ENCODE measurements at regions not wholly inside any gene's neighbourhood (a gene's known extent, or its start where the extent isn't known, plus 50 kb on each side); places are given as distances from the start of the nearest gene placed in this dataset.

GRCh38 chrX:46209768-46210167 is 335.5 kb downstream of the ZNF674 start:
- TF ChIP-seq AHR (CRISPR knock-in tag; IDR thresholded peaks at IDR 0.05) (no peak), ZNF354B (CRISPR knock-in tag; IDR thresholded peaks at IDR 0.05) (no peak), SP1 (IDR thresholded peaks at IDR 0.05) (no peak), SP1 (CRISPR knock-in tag; IDR thresholded peaks at IDR 0.05) (no peak)
- intact Hi-C loops (cut with micrococcal nuclease; ENCODE audit: unreplicated experiment) (no loop called here), in situ Hi-C loops (cut with HindIII; ENCODE audit: extremely low pct_ligation_motif_present, low pct_unique_long_range_greater_than_20kb) (no loop called here)
- Histone ChIP-seq H3K4me3 (replicated peaks in 1 of 3; ENCODE audit: insufficient read depth in 1 of 3, low read depth in 2 of 3, low read length in 3 of 3) (no peak overlapping the region), H3K4me1 (ENCODE audit: insufficient read depth, low read length) (no peaks in the 10 kb centered on the region), H4K20me1 (ENCODE audit: insufficient read depth, low read length) (no peaks in the 10 kb centered on the region), H3K27me3 (ENCODE audit: control insufficient read depth in 1 of 2, insufficient read depth in 2 of 2, low read length in 2 of 2) (no peaks in the 10 kb centered on the region), H3K36me3 (replicated peaks in 1 of 2; ENCODE audit: control insufficient read depth in 1 of 2, insufficient read depth in 2 of 2, low read length in 2 of 2) (no peaks in the 10 kb centered on the region), H3K27ac (ENCODE audit: extremely low read length, insufficient read depth, low read length) (no peak overlapping the region), H2AFZ (ENCODE audit: low read length) (no peak overlapping the region), H3K9me3 (ENCODE audit: low read length) (no peaks in the 10 kb centered on the region), H3K9ac (ENCODE audit: insufficient read depth, low read depth, low read length) (no peak overlapping the region), H3K4me2 (ENCODE audit: low read depth, low read length) (no peak overlapping the region), H3K79me2 (ENCODE audit: insufficient read depth, low read length) (no peaks in the 10 kb centered on the region)
- 66% methylated on average over 4 of the region's 4 CpGs for WGBS (ENCODE audit: low lambda C conversion rate)
- CTCF ChIA-PET (ENCODE audit: low intra/inter-chr PET ratio, low total read pairs) = no interaction called here
- no peak for ATAC-seq
- FAIRE-seq = no peak
- DNase-seq (ENCODE audit: low spot score) = no peak
- no TSS peak for BruUV-seq (replicated peaks)
- POLR2A ChIA-PET = no interaction called here

GRCh38 chrX:46209037-46209436 is 336.2 kb downstream of the ZNF674 start:
- no peaks in the 10 kb centered on the region for H3K9me3 ChIP-seq (ENCODE audit: low read length)
- DNase-seq (ENCODE audit: low spot score) = no peak
- no peaks in the 10 kb centered on the region for H3K79me2 ChIP-seq (ENCODE audit: insufficient read depth, low read length)
- ChIA-PET CTCF (ENCODE audit: low intra/inter-chr PET ratio, low total read pairs) (no interaction called here), POLR2A (no interaction called here)
- no peak for FAIRE-seq
- H3K27ac ChIP-seq (ENCODE audit: extremely low read length, insufficient read depth, low read length) = no peak overlapping the region
- H3K36me3 ChIP-seq (replicated peaks in 1 of 2; ENCODE audit: control insufficient read depth in 1 of 2, insufficient read depth in 2 of 2, low read length in 2 of 2) = no peaks in the 10 kb centered on the region
- ATAC-seq = no peak
- no peak overlapping the region for H3K4me3 ChIP-seq (replicated peaks in 1 of 3; ENCODE audit: insufficient read depth in 1 of 3, low read depth in 2 of 3, low read length in 3 of 3)
- no peak overlapping the region for H2AFZ ChIP-seq (ENCODE audit: low read length)
- in situ Hi-C loops (cut with HindIII; ENCODE audit: extremely low pct_ligation_motif_present, low pct_unique_long_range_greater_than_20kb) = no loop called here
- intact Hi-C loops (cut with micrococcal nuclease; ENCODE audit: unreplicated experiment) = no loop called here
- no peaks in the 10 kb centered on the region for H3K27me3 ChIP-seq (ENCODE audit: control insufficient read depth in 1 of 2, insufficient read depth in 2 of 2, low read length in 2 of 2)
- no peak overlapping the region for H3K9ac ChIP-seq (ENCODE audit: insufficient read depth, low read depth, low read length)
- BruUV-seq (replicated peaks) = no TSS peak
- H4K20me1 ChIP-seq (ENCODE audit: insufficient read depth, low read length) = no peaks in the 10 kb centered on the region
- H3K4me1 ChIP-seq (ENCODE audit: insufficient read depth, low read length) = no peaks in the 10 kb centered on the region
- no peak overlapping the region for H3K4me2 ChIP-seq (ENCODE audit: low read depth, low read length)
- no peak for TF ChIP-seq GATAD1 (CRISPR knock-in tag; IDR thresholded peaks at IDR 0.05)
- TF ChIP-seq NFE2 (CRISPR knock-in tag; IDR thresholded peaks at IDR 0.05) = no peak
- no peak for TF ChIP-seq UBTF (CRISPR knock-in tag; IDR thresholded peaks at IDR 0.05)
- no peak for TF ChIP-seq ZNF800 (CRISPR knock-in tag; IDR thresholded peaks at IDR 0.05)
- no peak for TF ChIP-seq ELF3 (CRISPR knock-in tag; IDR thresholded peaks at IDR 0.05)
- TF ChIP-seq NCOA2 (CRISPR knock-in tag; IDR thresholded peaks at IDR 0.05) = no peak
- TF ChIP-seq ZNF570 (CRISPR knock-in tag; IDR thresholded peaks at IDR 0.05; ENCODE audit: borderline replicate concordance) = no peak
- no peak for TF ChIP-seq ZNF3 (CRISPR knock-in tag; IDR thresholded peaks at IDR 0.05)
- no peak for TF ChIP-seq ZNF660 (CRISPR knock-in tag; IDR thresholded peaks at IDR 0.05; ENCODE audit: borderline replicate concordance, low read depth)
- TF ChIP-seq SP5 (CRISPR knock-in tag; IDR thresholded peaks at IDR 0.05; ENCODE audit: borderline replicate concordance, low read depth) = no peak
- no peak for TF ChIP-seq ZSCAN9 (CRISPR knock-in tag; IDR thresholded peaks at IDR 0.05; ENCODE audit: borderline replicate concordance)
- TF ChIP-seq ZBTB38 (CRISPR knock-in tag; IDR thresholded peaks at IDR 0.05) = no peak
- no peak for TF ChIP-seq ZNF557 (CRISPR knock-in tag; IDR thresholded peaks at IDR 0.05)
- no peak for TF ChIP-seq ZNF17 (CRISPR knock-in tag; IDR thresholded peaks at IDR 0.05)
- no peak for TF ChIP-seq ZNF749 (CRISPR knock-in tag; IDR thresholded peaks at IDR 0.05; ENCODE audit: borderline replicate concordance)
- no peak for TF ChIP-seq SMAD9 (CRISPR knock-in tag; IDR thresholded peaks at IDR 0.05)
- TF ChIP-seq ZNF549 (CRISPR knock-in tag; IDR thresholded peaks at IDR 0.05) = no peak
